ENCODE measurements at regions not wholly inside any gene's neighbourhood (a gene's known extent, or its start where the extent isn't known, plus 50 kb on each side); places are given as distances from the start of the nearest gene placed in this dataset.

- no peak for TF ChIP-seq CTCF (conservative IDR thresholded peaks at IDR 0.05)
- TF ChIP-seq ZFX (IDR thresholded peaks at IDR 0.05) = no peak
These were observed 82.7 kb upstream of the C1GALT1 start for GRCh38 chr7:7099584-7100014.
